ENCODE measurements at regions not wholly inside any gene's neighbourhood (a gene's known extent, or its start where the extent isn't known, plus 50 kb on each side); places are given as distances from the start of the nearest gene placed in this dataset.

DNA sequence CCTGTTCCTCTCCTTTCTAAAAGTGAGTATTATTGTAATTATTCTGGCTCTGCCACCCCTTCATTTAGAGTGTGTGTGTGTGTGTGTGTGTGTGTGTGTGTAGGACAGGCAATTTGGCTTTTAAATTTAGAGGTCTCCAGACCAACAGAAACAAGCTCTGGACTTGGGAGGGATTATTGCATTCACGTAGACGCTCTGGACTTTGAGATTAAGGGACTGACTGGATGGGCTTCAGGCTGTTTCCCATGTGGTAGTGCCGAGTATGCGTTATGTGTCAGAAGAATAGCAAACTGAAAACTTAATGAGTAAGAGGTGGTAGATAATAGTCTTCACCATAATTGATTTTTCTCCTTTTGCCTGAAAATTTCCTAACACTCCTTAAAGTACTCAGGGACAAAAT lies 281.9 kb downstream of the USP25 start:
- DNase-seq, result no peak

GRCh38 chr21:16013570-16013969 lies 283.8 kb downstream of the USP25 start:
- DNase-seq, result no peak

- no peak for DNase-seq
These were observed 291.1 kb downstream of the USP25 start for GRCh38 chr21:16020878-16021277.

GRCh38 chr21:16022116-16022515 lies 292.3 kb downstream of the USP25 start:
- no peak for DNase-seq

- peak; percentile 45 to 82 (median 75) for DNase-seq
These were observed 293.1 kb downstream of the USP25 start for GRCh38 chr21:16022921-16023320.

- no peak for DNase-seq
These were observed 298.4 kb downstream of the USP25 start for GRCh38 chr21:16028142-16028541.

- DNase-seq, result no peak
These were observed 299.2 kb downstream of the USP25 start for GRCh38 chr21:16028941-16029464.

- DNase-seq, result no peak
These were observed 303.4 kb downstream of the USP25 start for GRCh38 chr21:16033193-16033592.

GRCh38 chr21:16034446-16035190 lies 304.8 kb downstream of the USP25 start:
- DNase-seq, result peak in 2 of 3 donors; percentile 53 to 80

DNA sequence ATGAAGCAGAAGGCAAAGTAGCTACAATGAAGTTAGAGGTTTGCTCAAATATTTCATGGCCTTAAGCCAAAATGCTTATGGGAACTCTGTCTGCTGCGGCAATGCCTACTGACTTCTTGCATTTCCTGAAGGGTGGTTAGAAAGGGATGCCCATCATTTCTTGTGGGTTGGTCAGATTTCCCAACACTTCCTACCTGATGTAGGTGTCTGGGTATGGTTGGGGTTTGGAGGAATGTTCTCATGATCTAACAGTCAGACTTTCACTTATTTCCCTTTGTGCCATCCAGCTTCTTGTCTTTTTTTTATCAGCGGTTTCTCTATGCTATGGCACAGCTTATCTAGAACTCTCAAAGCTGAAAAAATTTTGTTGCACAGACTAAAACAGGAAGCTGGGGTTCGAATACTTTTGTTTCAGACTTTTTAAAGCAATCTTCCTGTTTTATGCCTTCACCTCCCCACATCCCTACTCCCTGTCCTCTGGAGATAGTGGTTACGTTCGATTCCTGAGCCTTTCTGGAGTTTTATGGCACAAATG lies 307.7 kb downstream of the USP25 start:
- no peak for DNase-seq

DNA sequence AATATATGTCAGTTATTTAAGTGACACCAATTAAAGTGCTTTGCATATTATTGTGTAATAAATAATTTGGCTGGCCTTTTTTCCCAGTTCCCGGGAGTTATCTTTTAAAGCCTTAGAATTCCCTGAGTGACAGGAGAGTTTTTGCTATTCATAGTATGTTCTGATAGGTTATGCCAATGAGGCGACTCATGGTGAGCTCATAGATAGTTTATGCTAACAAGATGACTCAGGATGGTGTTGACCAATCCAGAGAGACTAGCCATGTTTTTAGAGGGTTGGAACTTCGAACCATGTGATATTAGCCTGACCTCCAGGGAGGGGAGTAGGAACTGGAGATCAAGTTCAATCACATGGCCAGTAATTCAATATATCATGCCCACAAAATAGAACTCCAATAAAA lies 310.8 kb downstream of the USP25 start:
- no peak for DNase-seq

GRCh38 chr21:16044676-16045075 lies 314.9 kb downstream of the USP25 start:
- no peak for DNase-seq

GRCh38 chr21:16046656-16047330 lies 317.0 kb downstream of the USP25 start:
- no peak for DNase-seq

GRCh38 chr21:16047904-16048303 lies 318.1 kb downstream of the USP25 start:
- peak; percentile 73 to 88 (median 74) for DNase-seq

- no peak for DNase-seq
These were observed 325.2 kb downstream of the USP25 start for GRCh38 chr21:16055014-16055413.

GRCh38 chr21:16058896-16059295 lies 329.1 kb downstream of the USP25 start:
- no peak for DNase-seq

GRCh38 chr21:16059981-16060380 lies 330.2 kb downstream of the USP25 start:
- no peak for DNase-seq

- no peak for DNase-seq
These were observed 331.4 kb downstream of the USP25 start for GRCh38 chr21:16061194-16061593.

DNA sequence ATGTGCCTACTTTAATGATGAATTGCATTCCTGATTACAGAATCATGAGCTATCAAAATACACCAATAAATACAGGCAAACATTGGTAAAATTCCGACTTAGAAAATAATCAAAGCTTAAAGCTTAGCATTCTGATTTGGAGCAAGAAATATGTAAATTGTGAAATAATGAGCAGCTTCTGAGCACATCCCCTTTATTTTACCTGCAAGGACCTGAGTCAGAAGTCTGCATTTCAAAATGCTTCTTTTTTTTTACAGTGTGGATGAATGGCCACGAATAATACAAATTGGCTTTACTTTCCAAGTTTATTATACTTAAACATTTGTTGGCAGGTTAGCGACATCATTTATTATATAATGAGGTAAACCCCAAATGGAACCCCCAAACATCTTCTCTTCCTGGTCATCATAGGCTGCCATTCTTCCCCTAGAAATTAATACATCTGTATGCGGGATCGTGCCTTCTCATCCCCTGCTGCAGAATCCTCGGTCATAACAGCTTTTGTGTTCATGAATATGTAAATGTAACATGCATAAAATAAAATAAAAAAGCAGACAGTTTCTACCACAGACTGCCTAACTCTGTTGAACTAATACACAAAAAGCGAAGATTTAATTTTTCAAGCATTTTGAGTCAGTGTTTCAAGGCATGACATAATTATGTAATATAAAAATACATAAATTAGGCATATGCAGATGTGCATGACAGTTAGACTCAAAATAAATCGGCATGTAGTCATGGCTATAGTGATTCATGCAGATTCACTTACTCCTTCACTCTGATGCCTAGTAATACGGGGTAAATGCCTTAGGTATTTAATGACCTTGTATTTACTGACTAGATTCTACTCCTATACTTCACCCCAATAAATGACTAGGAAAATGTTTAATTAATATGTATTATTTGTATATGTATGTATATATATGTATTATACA lies 339.7 kb downstream of the USP25 start:
- peak in 1 of 3 donors; percentile 54 for DNase-seq

- DNase-seq, result peak in 2 of 3 donors; percentile 49 to 73
These were observed 340.4 kb downstream of the USP25 start for GRCh38 chr21:16070207-16070651.

DNA sequence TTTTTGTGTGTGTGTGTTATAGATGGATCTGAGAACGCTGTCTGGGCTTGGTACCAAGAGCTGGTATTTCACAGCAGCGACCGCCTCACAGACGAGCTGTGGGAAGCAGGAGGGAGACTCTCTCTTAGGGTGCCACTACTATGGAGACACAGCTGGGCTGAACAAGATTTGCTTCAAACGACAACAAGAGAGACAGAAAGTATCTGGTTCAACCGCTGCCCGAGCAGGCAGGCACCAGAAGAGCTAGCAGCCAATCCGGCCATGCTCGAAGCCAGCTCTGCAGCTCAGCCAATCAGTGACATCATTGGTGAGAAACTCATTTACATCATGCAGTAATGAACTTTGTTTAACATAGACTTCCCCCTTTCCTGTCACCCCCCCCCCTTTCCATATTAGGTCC lies 341.3 kb downstream of the USP25 start:
- DNase-seq, result peak in 2 of 3 donors; percentile 61 to 81

DNA sequence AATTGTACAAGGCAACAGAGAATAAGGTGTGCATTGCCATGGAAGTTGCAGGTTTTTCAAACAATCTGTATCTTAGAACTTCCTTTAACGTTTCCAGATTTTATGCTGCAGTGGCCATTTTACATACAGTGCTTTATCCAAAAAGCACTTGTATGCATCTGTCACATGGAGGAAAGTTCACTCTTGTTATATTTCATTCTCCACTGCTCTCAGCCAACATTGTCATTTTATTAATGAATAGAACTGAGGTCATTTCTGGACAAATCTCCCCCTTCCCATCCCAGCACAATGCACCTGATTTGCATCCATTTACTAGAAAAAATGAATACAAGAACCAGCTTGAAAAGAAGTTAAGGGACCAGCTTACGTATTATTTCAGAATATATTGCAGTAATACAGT lies 342.0 kb downstream of the USP25 start:
- DNase-seq, result peak in 2 of 3 donors; percentile 67 to 80
